Loucy (cell line): ENCODE measurements at regions not wholly inside any gene's neighbourhood (a gene's known extent, or its start where the extent isn't known, plus 50 kb on each side); places are given as distances from the start of the nearest gene placed in this dataset.

Experiments
- CTCF ChIP-seq: fragments of 200-600 bp; sonication (generic); conservative IDR thresholded peaks from 2 replicates; pipeline ENCODE4 v1.5.1; 2014; ENCODE audit warnings: mild to moderate bottlenecking, antibody characterized with exemption, low read length
- EZH2phosphoT487 ChIP-seq: fragments of 200-600 bp; IDR thresholded peaks from 2 replicates; pipeline ENCODE4 v1.6.1; 2018; ENCODE audit warnings: antibody characterized with exemption, mild to moderate bottlenecking, moderate library complexity, borderline replicate concordance

- no peak for TF ChIP-seq CTCF
- no peak for TF ChIP-seq EZH2phosphoT487
Measured at GRCh38 chr6:170040115-170040500, 250.8 kb downstream of the DLL1 start.
